Epidermal melanocyte (primary cell): ENCODE measurements at regions not wholly inside any gene's neighbourhood (a gene's known extent, or its start where the extent isn't known, plus 50 kb on each side); places are given as distances from the start of the nearest gene placed in this dataset.
"Not testable (repeated sequence)": the region's sequence is repeated elsewhere in the genome, so short reads cannot be mapped to it uniquely, and the experiment has no call there.

Experiments
- DNase-seq: peaks from one replicate; pipeline ENCODE4 v3.0.0; 2011; ENCODE audit warnings: low spot score; ENCODE audit not compliant: insufficient read length

DNA sequence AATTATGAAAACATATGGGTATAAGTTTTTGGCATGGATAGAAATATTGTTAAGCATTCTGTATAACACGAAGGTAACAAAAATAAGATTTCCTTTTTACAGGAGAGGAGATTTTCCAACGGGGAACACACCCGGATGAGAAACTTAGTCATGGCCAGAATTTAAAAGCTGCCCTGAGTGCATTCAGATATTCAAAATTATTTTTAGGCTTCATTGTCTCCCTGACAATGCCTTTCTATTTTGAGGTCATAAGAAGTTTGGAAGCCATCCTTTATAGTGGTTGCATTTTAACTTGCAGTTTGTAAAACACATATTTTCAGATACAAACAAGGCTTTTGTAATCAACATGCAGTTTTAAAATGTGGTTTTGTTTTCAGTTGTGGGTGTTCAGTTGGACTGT is 357.5 kb upstream of the FAM47C start:
- no peak for DNase-seq

DNA sequence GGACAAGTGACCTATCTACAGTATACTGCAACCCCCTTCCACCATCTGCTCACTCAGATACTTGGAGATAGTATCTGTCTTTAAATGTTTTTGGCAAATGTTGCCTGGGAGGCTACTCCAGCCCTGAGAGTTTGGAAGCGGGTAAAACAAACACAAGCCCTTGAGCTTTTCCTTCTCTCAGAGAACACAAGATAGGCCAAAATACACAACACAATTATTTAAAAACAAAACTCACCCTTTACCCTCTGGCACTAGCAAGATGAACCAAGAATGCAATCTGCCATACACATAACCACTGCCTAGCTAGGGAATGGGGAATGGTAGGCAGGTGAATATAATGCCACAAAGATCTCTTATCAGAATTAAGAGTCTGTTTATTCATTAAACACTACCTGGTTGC is 324.7 kb upstream of the FAM47C start:
- DNase-seq = no peak

DNA sequence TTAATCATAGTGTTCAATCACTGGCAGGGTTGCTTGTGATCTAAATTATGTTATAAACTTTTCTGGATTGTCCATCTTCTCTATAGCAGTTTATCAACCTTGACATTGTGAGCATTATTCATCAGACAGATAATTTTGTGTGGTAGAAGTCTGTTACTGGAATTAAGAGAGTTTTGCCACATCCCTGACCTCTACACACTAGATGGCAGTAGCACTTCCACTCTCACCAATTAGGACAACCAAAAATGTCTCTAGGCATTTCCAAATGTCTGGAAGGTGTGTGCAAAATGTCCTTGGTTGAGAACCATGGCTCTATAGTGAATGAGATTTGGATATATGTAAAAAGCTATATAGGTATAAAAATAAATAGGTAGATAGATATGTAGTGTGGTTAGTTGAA is 324.1 kb upstream of the FAM47C start:
- DNase-seq = no peak

DNA sequence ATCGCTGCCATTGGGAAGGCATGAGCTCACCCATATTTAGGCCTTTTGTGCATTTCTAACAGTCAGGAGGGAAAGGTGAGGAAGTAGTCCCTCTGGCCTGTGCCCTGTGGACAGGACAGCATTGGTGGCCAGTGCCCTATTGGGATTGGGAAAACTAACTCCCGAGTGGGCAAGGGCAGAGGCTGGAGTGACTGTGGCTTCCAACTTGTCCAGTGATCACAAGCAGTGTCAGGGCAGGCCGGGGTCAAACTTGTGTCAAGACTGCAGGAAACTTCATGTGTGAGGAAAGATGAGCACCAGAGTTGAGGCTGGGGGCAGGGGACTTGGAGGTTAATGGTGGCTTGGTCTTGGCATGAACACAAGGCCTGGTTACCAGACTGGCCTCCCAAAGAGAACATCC is 286.2 kb upstream of the FAM47C start:
- no peak for DNase-seq

DNA sequence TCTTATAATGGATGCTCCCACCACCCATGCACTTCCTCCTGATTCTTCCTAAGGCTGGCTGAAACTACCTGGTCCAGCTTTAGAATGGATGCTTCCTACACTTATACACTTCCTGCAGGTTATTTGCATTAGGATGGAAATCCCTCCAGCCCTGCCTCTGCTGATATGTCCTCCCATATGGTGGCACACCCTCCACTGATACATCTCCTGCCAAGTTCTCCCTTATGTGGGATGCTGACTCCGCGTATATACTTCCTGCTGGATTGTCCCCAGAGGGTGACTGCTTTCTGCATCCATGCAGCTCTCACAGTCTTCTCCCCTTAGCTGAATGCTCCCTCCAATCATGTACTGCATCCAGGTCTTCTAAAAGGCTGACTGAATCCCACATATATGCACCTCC is 254.6 kb upstream of the FAM47C start:
- no peak for DNase-seq

DNA sequence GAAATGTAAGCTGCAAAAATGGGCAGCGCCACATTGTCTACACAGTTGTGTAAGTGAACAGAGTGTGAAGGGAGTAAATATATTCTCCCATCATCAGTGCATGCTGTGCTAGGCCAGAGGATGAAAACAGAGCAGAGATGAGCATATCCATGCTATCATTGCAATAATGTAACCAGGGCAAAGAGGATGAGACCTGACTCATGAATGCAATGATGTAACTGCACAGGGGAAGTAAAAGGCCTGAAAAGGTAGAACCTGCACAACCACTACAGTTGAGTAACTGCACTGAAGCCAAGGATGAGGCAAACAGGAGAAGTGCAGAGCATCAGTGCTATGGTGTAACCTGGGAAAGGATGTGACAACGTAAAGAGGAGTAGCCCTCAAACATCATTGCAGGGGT is 220.4 kb upstream of the FAM47C start:
- no peak for DNase-seq

DNA sequence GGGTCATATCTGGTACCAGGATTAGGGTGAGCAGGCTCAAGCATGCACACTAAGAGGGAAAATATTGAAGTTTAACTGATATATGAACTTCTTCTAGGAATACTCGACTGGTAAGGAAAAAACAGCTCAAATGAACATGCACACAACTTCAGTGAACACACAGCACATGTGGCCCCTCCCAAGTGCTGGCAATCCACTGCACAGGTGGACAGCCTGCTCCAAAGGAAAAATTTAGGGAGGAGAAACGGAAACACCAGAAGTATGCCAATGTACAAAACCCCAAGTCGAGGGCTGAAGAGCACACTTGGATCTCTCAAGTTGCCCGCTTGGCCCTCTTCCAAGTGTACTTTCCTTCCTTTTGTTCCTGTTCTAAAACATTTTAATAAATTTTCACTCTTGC is 205.0 kb upstream of the FAM47C start:
- no peak for DNase-seq

DNA sequence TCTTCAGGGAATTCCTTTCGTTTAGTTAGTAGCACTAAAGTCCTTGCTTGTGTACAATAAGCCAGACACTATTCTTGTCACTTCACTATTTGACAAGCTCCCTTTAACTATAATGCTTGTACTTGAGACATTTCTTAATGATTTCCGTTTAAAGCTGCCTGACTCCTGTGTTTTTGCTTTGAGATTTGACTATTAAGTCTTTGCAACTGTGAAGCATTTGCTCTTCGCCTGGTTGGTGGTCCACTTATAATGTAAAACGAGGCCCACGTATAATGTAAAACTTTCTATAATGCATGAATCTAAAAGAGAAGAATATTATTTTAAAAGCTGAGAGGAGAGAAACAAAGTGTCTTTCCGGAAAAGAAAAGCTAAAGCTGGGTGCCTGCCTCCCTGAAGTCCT is 204.1 kb upstream of the FAM47C start:
- no peak for DNase-seq

DNA sequence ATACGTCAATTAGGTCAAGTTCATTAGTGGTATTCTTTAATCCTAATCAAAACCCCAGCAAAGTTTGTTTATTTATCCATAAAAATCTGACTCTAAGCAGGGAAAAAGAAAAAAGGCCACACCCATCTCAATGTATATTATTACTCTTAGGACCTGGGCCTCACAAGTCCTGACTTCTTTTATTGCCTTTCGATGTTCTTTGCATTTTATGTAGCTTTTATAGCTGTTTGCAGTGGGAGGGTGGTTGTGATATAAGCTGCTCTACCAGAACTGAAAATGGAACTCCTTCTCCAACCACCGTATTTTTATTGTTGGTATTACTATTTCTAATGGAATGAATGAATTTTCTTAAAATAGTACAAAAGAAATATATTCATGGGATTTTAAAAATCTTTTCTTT is 163.3 kb upstream of the FAM47C start:
- no peak for DNase-seq

DNA sequence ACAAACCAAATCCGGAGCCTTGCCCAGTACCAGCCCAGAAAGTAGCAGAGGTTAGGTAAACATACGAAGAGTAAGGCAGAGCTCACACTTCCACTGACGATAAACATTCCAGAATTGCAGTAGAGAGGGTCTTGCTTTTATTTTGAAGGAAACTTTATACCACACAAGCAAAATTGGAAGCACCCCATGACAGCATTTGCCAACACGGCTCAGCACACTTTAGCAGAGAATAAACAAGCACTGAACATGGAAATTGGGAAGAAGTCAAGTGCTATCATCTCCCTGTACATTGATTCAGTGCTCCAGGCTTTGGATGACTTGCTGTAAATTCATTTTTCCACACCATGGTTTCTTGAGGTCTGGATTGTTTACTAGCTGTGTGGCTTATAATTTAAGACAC is 160.7 kb upstream of the FAM47C start:
- DNase-seq = no peak

DNA sequence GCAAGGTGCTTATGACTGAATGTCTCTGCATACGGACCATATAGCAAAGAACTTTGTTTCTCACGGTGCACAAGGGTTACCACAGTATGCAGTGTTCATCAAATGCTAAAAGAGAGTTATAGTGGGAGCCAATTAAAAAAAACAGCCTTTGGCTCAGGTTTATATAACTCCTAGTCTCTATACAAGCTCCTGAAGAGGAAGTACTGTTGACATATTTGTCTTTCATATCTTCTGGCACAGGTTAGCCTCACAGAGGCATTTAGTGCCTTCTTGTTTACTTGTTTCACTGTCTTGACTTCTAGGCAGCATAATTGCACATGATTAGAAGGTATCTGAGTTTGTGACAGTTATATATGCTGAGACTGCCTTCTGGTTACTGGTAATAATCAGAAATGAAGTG is 158.8 kb upstream of the FAM47C start:
- DNase-seq = no peak

DNA sequence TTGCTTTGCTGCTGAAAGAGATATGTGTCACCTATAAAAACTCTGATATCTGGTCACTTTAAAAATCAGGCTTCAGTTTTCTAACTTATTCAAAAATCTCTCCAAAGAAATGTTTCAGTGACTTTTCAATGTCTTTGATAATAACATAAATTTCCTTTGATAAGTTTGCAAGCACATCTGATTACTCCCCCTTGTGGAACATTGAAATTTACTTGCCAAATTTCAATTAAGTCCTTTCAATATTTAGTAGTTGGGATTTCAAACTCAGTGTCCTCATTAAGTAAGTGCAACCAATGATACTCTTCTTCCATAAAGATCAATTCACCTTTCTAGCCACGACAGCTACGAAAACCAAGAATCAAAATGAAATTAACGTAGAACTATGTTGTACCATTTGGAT is 151.3 kb upstream of the FAM47C start:
- DNase-seq = no peak

DNA sequence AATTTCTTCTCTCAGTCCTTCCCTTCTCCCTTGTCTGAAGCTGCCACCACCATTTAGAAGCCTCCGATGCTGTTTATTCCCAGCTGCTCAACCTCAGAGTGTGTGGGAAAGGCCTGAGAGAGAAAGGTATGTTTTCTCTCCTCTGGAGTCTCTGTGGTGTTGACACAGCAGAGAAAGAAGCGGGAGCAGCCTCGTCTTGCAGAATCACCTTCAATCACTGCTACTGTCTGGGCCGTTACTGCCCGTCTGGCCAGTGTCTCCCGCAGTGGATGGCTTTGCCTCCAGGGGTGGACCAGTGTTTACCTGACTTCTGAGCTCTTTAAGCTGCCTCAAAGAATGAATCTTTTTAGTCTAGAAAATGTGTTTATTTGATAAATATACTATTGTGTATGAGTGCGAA is 148.9 kb upstream of the FAM47C start:
- DNase-seq = no peak

DNA sequence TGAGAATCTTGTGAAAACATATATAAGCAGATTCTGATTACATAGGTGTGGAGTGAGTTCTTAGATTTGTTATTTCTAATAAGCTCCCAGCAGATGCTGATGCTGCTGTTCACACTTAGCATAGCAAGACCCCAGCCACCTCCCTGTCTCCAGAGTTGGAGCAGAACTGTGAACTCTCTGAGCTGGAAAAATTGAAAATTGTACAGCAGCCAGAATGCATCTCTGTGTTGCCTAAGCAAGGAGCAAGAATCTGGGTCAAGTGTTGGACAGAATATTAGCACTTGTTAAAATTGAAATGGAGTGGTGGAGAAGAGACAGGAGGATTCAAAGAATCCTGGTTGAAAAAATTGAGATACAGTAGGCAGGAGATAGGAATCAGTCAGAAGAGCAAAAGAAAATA is 146.6 kb upstream of the FAM47C start:
- DNase-seq = no peak

DNA sequence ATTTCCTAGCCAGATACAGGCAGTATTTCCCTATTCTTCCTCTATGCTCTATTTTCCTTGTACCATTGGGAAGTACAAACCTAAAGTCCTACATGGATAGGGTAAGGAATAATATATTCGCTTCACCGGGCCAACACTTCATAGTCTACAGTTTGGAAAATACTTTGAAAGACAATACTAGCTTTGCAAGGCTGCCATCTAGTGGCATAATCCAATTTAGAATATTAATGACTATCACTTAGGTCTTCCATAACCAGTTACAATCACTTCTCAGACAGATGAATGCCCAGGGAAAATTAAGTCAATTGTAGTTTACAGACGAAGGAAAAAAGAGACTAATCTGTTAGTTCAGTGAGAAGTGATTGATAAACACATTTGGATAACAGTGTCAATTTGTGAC is 141.0 kb upstream of the FAM47C start:
- peak; percentile 15 for DNase-seq

DNA sequence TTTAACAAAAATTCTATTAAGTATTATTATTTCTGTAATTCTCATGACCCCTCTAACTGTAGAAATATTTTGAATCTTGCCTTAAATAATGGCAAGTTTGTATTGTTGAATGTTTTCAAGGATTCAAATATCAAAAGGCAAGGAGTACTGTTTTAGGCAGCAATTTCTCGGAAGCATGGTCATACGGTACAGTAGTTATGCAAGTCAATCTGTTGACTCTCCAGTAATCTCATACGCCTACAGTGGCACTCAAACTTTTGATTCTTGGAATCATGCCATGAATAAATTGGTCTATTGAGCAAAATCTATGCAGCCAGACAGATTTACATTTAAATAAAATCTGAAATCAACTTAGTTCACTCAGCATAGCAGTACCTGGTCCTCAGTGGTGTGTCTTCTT is 139.6 kb upstream of the FAM47C start:
- DNase-seq = no peak

DNA sequence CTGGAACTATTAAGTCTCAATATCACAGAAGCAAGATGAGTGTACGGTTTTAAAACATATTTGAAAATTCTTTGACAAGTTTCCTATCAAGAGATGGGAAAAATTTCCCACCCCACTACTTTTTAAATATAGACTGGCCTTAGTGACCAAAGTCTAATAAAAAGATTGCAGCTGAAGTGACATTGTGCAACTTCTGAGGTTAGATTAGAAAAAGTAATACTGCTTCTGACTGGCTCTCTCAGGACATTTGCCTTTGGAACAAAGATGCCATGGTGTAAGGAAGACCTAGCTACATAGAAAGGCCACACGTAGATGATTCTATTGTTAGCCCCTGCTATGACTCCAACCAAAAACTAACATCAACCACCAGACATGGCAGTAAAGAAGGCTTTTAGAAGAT is 138.7 kb upstream of the FAM47C start:
- DNase-seq = no peak

DNA sequence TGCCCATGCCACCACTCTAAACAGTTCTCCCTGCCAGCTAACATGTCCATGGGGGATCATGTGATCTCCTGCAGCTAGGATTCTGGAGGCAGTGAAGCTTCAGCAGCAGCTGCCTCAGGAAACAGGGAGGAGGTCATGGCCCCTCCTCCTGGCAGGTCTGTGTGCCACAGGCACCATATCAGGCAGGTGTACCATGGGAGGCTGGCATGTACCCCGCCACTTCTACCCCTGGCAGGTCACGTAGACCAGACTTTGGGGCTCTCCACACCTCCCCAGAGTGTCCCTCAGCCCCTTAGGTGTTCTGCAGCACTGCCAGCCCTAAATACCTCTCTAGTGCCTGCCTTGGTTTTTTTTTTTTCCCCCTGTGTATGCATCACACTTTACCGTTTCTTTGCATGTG is 110.5 kb upstream of the FAM47C start:
- DNase-seq = no peak

DNA sequence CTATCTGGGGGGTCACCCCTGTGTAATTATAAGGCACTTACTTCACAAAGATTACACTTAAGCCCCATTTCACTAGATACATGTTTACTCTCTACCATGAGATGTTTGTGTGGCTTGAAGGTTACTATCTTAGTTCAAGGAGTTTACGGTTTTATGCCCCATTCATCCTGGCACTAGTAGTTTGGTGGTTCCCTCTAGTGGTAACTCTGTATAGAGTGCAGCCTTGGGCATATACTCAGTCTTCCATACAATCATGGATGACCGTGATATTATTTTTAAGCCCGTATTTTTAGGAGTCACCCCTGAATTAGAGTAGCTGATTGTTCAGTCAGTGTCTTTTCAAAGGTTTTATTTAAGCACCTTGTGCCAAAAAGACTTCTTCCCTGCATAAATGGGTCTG is 109.9 kb upstream of the FAM47C start:
- no peak for DNase-seq

DNA sequence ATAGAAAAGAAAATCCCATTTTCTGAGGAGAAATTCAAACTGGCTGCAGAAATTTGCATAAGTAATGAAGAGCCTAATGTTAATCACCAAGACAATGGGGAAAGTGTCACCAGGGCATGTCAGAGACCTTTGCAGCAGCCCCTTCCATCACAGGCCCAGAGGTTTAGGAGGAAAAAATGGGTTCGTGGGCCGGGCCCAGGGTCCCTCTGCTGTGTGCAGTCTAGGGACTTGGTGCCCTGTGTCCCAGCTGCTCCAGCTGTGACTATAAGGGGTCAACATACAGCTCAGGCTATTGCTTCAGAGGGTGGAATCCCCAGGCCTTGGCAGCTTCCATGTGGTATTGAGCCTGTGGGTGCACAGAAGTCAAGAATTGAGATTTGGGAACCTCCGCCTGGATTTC is 103.6 kb upstream of the FAM47C start:
- DNase-seq = not testable (repeated sequence)

DNA sequence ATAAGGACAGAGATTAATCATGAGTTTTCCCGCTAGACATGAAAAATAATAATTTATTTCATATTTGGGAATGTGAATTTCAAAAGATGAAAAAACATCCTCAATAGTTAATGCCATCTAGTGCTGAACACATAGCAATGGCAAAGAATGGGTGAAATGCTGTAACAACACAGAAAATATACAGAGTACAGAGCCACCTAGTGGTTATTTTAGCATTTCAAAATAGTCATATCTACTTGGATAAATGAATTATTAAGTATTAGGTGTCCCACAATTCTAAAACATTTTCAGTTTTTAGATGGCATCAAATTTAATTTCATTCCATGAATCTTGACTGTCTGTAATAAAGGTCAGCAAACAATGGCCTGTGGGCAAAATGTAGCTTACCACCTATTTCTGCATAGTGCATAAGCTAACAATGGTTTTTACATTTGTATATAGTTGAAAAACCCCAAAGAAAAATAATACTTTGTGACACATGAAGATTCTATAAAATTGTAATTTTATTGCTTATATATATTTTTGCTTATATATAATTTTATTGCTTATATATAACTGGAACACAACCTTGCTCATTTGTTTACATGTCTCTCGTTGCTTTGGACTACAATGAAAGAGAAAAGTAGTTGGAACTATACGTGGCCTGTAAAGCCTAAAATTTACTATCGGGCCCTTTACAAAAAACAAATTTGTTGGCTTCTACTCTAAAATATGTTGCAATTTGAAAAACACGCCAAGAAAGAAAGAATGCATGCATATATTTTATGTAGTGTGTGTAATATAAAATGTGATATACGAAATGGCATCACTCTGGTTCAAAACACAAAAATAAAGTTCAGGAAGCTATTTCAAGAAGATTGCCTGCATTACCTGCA is 99.1 kb upstream of the FAM47C start:
- no peak for DNase-seq

DNA sequence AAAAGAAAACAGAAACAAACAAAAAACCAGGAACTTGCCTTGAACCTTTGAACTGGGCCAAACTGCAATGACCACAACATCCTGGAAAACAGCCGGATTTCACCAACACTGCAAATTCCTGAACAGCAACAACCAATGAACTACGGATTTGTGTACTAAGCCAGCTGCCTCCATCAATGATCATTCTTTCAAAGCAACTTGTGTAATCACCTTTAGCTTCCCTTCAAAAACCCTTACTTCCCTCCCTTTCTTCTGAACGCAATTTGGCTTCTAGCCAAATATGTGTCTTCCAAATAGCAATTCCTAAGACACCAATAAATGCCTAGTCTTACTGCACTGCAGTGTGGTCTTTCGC is 98.5 kb upstream of the FAM47C start:
- no peak for DNase-seq

DNA sequence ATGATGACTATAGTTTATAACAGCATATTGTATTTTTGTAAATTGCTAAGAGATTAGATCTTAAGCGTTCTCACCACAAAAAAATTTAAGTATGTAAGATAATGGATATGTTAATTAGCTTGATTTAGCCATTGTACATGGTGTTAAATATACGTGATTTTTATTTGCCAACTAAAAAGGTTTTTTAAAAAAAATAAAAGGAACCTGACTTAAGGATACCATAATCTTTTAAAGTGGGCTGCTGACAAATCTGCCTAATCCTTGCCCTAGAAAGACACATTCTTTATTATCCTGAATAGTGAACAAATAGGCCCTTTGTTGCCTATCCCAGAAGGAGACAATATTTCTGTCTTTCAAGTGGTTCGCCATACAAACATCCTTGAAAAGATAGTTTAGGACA is 94.6 kb upstream of the FAM47C start:
- no peak for DNase-seq

DNA sequence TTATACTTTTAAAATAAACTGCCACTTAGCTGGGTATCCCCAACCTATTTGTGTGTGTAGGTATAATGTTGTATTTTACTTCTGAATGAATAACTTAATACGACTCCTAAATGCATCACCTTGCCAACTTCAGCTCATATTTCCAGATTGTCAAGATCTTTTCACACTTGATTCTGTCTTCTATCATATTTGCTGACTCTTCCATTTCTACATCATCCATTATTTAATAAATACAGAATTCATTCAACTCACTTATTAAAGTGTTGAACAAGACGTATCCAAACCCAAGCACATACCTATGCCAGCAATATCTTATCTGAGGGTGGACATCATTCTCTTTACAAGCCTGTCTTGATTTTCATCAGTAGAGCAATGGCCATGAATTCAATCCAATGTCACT is 91.2 kb upstream of the FAM47C start:
- no peak for DNase-seq
